Activated T-helper 1 cell treated with Interleukin-2 at 50 U/mL for 16 hours (primary cell): ENCODE measurements at regions not wholly inside any gene's neighbourhood (a gene's known extent, or its start where the extent isn't known, plus 50 kb on each side); places are given as distances from the start of the nearest gene placed in this dataset.
"Not testable (repeated sequence)": the region's sequence is repeated elsewhere in the genome, so short reads cannot be mapped to it uniquely, and the experiment has no call there.

ENCODE experiments used
- DNase-seq: peaks from one replicate; pipeline ENCODE4 v3.0.0-alpha.2; 2020; ENCODE audit warnings: low read depth

DNA sequence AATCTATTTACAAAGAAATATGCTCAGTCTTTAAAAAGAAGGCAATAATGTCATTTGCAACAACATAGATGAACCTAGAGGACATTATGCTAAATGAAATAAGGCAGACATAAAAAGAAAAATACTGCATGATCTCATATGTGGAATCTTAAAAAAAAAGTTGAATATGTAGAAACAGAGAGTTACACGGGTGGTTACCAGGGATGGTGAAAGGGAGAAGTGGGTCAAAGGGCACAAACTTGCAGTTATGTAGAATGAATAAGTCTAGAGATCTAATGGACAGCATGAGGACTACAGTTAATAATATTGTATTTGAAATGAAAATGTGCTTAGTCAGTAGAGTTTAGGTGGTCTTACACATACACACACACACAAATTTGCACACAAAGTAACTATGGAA lies 88.2 kb upstream of the CCDC71L start:
- no peak for DNase-seq

DNA sequence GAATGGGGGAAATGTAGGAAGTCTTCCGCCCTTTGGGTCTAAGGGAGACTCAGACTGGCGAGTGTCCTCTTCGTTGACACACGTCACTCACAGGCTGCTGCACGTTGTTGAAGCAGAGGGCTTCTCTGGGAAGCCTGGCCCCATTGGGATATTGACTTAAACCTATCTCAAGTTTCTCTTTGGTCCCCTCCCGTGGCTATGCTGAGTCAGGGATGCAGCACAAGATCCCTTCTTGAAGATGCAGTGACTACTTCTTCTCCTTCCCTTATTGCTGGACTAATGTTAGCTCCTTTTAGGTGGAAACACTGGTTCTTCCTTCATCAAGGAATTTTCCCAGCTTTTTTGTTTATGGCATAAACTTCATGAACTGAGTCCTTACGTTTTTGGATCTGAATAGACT lies 89.8 kb upstream of the CCDC71L start:
- DNase-seq: no peak

DNA sequence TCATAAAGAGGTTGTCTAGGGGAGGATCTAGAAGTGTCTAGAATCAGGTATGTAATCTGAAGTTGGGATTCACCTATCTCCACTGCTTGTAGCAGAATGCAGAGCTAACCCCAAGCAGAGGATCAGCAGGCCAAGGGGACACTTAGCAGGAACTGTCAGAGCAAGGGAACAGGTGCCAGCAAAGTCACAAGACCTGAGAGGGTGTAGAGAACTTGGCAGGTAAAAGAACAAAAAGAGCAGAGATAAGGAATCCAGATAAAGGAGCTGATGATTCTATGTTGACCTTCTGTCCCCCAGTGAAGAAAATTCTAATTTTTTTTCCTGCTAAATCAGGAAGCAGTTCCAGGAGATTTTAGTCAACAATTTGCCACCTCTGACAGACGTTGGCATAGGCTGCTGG lies 91.4 kb upstream of the CCDC71L start:
- no peak for DNase-seq

DNA sequence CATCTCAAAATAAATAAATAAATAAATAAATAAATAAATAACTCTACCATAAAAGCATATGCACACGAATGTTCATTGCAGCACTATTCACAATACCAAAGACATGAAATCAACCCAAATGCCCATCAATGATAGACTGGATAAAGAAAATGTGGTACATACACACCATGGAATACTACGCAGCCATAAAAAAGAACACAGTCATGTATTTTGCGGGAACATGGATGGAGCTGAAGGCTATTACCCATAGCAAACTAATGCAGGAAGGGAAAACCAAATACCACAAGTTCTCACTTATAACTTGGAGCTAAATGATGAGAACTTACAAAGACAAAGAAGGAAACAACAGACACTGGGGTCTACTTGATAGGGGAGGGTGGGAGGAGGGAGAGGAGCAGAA lies 94.1 kb upstream of the CCDC71L start:
- not testable (repeated sequence) for DNase-seq

DNA sequence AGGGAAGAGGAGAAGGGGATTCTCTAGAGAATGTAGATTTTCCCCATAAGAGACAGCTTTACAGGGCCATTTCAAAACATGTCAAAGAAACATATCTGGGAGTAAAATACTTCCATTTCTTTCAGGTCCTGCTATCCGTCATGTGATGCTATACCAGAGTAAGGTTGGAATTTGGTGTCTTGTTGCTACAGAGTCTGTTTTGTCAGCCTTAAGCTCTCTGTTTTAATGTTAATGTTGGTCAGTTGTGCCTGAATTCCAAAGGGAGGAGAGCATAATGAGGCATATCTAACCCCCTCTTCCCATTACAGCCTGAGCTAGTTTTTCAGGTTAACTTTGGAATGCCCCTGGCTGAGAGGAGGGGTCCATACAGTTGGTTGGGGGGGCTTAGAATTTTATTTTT lies 94.7 kb upstream of the CCDC71L start:
- no peak for DNase-seq

DNA sequence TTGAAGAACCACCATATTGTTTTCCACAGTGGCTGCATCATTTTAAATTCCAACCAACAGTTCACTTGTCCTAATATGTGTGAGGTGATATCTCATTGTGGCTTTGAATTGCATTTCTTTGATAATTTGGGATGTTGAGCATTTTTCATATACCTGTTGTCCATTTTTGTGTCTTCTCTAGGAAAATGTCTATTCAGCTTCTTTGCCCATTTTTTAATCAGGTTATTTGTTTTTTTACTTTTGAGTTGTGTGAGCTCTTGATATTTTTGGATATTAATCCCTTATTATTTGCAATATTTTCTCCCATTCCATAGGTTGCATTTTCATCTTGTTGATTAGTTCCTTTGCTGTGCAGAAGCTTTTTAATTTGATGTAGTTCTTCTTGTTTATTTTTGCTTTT lies 95.1 kb upstream of the CCDC71L start:
- DNase-seq: no peak

DNA sequence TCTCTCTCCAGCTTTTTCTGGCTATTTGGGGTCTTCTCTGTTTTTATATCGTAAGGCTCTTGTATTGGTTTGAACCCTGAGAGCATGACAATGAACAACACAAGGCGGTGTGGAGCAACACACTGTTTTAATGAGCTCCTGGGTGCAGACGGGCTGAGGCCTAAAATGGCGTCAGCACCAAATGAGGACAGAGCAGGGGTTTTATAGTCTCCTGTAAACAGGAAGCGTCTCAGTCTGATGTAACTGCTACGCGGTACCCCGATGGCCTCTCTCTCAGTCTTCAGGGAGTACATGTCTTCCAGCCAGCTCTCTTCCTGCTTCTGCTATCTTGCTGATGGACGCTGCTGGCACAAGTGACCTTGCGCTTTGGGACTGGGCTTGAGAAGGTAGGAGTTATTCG lies 95.9 kb upstream of the CCDC71L start:
- no peak for DNase-seq

DNA sequence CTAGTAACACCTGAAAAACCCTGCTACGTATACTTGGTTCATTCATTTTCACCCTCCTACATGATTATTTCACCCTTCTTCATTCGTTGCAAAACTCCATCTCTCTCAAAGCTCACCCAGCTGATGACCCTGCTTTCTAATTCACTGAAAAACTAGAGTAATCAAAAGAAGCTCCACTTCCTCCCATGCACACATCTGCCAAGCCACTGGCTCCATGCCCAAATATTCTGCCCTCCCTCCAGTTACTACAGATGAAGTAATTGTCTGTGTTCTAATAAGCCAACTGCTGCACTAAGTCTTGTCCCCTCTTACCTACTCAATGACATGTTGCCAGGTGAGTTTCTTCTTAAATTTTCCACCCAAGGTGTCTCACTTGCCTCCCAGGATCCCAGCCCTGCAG lies 96.9 kb upstream of the CCDC71L start:
- DNase-seq: no peak

DNA sequence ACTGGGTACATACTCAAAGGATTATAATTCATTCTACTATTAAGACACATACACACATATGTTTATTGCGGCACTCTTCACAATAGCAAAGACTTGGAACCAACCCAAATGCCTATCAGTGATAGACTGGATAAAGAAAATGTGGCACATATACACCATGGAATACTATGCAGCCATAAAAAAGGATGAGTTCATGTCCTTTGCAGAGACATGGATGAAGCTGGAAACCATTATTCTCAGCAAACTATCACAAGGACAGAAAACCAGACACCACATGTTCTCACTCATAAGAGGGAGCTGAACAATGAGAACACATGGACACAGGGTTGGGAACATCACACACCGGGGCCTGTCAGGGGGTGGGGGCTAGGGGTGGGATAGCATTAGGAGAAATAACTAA lies 101.9 kb upstream of the CCDC71L start:
- not testable (repeated sequence) for DNase-seq

DNA sequence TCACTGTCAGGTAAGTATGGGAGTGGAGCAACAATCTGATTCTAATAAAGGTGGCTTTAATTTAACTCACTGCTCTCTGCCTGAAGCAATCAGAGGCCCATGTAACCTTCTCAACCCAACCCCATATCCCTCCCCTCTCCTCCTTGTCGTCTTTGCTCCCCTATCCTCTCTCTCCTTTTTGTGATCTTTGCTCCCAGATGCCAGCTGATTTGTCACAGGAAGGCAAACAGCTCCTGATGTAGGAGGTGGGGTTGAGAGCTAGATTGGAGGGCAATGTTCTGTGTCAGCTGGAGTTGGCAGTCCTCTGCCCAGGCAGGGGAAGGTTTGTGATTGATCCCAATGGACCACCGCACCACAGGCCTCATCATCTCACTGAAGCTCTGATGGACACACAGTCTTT lies 101.4 kb upstream of the PIK3CG start:
- DNase-seq: no peak

DNA sequence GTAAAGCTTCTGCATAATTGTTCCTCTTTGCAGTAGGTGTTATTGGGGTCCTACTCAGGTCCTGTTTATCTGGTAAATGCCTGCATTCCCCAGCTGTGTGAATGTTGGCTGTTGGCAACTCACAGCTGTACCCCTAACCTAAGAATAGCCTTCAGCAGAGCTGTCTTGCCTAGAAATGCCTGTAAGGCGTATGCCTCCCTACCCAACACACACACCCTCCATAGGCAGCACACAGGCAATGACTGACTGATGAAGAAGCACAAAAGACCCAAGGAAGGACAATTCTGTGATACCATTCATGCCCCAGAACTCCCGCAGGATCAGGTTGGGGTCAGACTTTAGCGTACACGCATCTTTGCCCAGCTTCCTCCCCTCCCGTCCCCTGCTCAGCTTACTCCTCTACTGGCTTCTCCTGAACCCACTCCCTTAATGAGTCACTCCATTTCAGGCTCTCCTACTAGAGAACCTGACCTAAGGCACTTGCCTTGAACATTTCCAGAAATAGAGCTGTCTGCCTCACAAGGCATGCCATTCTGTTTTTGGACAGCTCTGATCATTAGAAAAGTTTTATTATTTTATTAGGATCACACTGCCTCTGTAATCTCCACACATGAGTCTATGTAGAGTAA lies 99.2 kb upstream of the PIK3CG start:
- DNase-seq: no peak

DNA sequence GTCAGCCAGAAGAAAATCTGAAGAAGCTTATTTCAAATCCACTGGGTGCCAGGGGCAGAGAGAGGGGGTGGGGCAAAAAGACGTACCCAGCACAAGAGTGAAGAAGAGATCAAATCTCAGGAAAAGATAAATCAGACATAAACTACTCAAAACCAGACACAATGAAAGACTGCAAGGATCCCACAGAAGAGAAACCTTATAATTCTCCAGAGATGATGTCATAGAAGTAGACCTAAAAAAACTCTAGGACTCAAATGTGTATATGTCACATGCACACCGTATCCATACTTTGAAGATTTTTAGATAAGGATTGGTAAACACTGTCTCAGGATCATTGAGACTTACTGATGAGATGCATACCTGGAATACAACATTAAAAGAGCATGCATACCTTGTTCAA lies 98.5 kb upstream of the PIK3CG start:
- no peak for DNase-seq

DNA sequence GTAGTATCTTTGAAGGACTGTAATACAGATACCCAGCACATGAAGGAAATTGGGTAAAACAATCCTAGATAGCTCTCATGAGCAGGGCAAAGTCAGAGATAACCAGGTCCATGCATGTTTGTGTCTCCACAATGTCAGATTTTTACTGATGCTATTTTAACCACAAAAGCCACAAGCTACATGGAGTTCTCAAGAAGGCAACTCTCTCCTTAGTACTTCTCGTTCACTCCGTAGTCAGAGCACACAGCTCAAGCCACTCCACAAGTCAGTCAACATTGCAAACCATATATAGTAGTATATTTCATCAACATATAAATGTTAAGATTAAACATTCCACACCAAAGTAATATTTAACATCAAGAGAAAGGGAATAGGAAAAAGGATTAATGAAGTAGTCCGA lies 98.0 kb upstream of the PIK3CG start:
- no peak for DNase-seq

DNA sequence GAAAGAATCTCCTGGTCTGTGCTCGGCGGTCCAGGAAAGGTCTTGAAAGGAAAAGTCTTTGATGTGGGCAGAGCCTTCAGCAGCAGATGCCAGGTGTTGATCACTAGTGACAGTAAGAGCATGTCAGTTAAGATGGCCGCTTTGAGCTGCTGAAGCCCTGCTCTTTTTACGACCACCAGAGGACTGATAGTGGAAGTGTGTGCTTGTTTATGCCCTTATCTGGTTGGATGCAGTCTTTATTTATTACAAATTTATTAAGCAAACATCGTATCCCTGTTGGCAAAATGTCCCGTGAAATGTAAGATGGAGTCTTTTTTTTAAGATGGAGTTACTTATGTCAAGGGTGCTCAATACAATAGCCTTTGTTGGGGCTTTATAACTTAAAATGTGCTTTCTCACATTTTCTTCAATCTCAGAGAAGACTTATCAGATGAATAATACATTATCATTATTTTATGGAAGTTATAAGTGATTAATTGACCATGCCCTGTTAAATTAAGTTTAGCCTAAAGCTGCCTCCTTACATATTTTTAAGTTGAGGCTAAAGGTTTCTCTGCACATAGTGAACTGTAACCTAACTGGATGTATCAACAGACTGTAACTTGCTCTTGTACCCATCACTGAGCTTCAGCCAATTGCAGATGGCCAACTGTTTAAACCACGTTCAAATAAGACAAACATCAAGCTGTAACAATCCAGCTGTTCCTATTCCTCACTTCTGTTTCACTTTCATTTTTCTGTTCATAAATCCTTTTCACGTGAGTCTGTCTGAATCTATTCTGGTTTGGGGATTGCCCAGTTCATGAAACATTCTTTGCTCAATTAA lies 97.4 kb upstream of the PIK3CG start:
- no peak for DNase-seq

DNA sequence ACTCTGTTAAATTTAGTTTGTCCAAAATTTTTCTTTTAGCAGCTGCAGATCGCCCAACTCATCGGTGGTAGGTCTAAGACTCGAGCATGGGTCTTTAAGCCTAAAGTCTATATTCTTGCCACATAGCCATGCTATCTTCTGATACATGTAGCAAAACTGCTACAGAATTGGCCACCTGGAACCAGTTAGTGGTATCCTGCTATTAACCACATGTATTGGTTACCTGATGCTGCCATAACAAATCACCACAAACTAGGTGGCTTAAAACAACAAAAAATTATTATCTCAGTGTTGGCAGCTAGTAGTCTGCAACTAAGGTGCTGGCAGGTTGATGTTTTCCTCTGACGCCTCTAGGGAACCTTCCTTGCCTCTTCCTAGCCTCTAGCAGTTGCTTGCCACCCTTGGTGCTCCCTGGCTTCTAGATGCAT lies 96.7 kb upstream of the PIK3CG start:
- no peak for DNase-seq

DNA sequence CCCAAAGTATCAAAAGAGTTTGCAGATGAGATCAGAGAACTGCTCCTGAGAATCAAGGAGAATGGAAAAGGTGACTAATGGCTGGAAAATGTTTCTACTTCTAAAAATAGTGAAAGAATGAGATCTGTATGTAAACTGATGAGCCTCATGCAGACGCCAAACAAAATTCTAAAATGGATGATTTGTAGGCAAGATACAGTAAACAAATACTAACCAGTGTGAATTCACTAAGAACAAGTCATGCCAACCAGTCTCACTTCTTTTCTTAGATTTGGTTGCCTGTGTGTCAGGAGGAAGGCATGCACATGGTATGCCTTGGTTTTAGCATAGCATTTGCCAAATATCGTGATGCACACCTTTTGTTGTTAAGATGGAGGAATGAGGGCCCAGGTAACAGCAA lies 94.9 kb upstream of the PIK3CG start:
- DNase-seq: no peak

DNA sequence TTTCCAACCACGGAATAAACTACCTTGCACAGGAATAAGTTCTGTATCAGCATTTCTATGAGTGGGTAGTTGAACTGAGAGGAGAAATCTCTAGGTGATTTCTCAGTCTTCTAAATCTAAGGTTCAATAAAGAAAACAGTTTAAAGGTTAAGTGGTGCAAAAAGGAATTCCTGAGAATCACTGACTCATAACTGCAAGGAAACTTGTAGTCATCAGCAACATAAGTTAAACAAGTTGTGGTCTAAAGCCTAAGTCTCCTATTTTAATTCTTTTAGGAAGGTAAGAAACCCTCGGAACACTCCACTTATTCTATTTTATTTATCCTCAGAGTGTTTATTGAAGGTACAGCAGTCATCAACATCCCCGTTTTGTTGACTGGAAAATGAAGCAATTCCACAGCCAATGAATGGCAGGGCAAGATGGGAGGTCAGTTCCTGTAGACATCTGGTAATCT lies 92.4 kb upstream of the PIK3CG start:
- DNase-seq: no peak

DNA sequence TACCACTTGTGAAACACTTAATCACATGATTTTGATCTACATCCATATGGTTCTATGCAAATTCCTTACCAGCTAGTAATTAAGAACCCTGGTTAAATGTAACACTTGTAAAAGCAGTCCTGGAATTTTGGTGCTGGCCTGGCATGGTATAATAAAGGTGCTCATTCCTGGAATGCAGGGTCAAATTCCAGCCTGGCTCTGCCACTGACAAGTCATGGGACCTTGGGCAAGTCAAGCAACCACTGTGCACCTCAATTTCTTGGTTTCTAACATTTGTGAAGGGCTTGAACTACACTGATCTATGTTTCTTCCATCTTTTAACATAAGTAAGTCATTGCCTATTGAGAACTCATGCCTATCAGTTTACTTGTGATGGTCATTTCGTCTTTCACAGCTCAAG lies 91.9 kb upstream of the PIK3CG start:
- DNase-seq: no peak

DNA sequence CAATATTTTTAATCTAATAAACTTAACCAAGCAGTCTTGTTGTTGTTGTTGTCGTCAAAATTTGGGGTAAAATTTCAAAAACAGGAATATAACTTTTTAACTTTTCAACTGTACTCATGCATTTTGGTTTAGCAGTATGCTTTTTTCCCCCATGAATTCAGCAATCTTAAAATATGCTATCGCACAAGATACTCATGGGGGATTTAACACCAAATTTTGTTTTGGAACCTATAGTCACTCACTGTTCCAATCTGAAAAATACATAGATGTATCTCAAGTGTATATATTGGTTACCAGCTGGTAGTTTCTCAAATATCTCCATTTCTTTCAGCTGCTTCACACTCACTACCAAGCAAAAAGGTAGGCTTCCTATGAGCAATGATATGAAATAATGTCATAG lies 91.4 kb upstream of the PIK3CG start:
- DNase-seq: no peak

DNA sequence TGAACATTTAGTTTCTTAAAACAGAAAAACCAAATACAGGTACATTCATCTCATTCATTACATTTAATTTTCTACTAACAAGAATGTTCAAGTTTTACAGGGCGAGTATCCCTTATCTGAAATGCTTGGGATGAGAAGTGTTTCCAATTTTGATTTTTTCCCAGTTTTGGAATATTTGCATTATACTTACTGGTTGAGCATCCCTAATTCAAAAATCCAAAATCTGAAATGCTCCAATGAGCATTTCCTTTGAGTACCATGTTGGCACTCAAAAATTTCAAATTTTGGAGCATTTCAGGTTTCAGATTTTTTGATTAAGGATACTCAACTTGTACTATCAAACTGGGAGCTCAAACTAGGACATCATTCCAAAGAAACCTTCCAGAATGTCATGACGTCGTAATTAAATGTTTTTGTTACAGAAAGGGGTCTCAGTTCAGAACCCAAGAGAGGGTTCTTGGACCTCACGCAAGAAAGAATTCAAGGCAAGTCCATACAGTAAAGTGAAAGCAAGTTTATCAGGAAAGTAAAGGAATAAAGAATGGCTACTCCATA lies 90.8 kb upstream of the PIK3CG start:
- no peak for DNase-seq

DNA sequence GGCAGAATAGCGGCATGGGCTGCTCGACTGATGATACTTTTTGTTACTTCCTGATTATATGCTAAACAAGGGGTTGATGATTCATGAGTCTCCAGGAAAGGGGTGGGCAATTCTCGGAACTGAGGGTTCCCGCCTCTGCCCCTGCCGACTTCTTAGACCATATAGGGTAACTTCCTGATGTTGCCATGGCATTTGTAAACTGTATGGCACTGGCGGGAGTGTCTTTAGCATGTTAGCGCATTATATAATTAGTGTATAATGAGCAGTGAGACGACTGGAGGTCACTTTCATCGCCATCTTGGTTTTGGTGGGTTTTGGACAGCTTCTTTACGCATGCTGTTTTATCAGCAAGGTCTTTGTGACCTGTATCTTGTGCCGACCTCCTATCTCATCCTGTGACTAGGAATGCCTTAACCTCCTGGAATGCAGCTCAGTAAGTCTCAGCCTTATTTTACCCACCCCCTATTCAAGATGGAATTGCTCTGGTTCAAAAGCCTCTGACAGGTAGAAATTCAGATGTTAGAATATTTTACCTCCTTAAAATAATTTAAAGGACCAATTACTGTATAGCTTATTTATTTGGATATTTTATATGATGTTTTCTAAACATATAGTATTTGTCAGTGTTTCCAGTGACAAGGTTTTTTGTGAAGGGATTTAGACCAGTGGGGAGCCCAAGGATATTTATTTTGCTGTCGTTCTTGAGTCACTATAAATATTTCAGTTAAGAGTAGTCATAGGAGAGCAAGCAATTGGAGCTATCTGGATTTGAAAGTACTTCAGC lies 90.1 kb upstream of the PIK3CG start:
- DNase-seq: no peak

DNA sequence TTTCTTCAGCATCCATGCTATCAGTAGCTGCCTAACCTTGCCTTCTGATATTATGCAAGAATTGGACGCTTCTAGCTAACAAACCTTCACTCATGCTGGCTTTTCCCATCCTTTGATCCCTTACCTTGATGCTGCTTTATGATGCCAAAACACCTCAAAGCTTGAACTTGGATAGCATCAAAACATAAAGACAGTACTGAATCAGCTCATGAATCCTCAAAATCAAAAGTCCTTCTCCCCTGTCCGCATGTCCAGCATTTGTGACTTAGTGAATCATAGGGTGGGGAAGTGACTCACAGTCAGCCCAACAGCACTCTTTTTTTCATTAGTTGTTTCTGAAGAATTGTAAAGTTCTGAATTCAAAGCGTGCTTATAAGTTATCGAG lies 89.5 kb upstream of the PIK3CG start:
- no peak for DNase-seq
